GM18907 (cell line): ENCODE measurements at regions not wholly inside any gene's neighbourhood (a gene's known extent, or its start where the extent isn't known, plus 50 kb on each side); places are given as distances from the start of the nearest gene placed in this dataset.
"Not testable (repeated sequence)": the region's sequence is repeated elsewhere in the genome, so short reads cannot be mapped to it uniquely, and the experiment has no call there.

ENCODE experiments used
- ATAC-seq: cut with Tn5 transposase; IDR thresholded peaks from one replicate; pipeline ENCODE4 v1.9.1; 2021; ENCODE audit warnings: mild to moderate bottlenecking, moderate library complexity; ENCODE audit not compliant: unreplicated experiment

DNA sequence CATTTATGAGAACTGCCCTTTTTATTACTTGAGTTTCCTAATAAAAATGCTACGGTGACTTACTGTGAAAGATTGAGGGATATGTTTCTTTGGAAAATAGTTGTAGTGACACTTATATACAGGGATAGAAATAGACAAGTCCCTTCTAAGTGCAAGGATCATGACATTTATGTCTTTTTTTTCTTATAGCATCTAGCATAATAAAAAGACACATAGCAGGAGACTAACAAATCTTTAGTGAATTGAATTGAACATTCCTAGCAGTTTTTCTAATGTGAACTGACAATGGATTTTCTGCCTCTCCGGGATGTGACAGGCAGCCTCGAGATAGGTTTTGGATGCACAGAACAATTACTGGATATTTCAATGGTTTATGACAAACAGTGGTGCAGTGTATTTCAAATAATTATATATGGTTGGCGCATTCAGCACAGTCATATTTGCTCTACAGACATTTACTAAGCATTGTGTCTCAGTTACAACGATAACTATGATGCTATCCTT is 562.8 kb downstream of the ADCYAP1 start:
- no peak for ATAC-seq

DNA sequence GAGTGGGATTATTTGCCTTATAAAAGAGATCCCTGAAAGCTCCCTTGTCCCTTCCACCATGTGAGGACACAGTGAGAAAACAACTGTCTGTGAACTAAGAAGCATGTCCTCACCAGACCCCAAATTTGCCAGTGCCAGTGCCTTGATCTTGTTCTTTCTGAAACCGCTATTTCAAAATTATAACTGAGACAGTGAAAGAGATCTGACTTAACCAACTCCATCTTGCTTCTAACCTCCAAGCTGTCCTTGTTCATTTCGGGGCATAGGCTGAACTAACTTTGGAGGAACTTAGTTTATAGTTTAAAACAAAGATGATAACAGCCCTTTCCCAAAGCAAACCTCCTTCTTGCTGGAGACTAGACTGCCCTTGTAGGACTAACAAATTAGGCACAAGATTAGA is 563.9 kb downstream of the ADCYAP1 start:
- no peak for ATAC-seq

DNA sequence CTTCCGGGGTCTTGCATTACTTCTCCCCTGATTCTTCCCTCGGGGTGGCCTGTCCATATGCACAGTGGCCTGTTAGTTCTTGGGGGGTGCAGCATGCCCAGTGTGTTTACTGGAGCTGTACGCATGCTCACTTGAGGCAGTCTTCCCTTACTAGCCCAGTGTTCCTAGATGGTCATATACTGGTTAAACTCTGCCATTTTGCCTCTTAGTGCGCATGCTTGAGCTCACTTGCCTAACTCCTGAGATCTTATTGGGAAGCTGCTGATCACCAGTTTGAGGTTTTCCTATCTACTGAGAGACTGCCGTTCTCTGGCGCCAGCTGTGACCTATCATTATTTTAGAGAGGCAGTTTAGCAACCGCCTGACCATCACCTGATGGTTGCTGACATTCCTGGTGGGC is 571.2 kb downstream of the ADCYAP1 start:
- ATAC-seq = no peak

DNA sequence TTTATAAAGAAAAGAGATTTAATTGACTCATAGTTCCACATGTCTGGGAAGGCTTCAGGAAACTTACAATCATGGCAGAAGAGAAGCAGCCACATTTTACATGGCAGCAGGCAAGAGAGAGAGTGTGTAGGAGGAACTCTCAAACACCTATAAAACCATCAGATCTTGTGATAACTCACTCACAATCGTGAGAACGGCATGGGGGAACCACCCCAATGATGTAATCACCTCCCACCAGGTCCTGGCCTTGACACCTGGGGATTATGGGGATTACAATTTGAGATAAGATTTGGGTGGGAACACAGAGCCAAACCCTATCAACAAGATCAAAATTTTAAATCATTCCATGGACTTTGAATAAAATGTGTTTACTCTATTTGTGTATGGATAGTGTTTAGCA is 575.6 kb downstream of the ADCYAP1 start:
- no peak for ATAC-seq

DNA sequence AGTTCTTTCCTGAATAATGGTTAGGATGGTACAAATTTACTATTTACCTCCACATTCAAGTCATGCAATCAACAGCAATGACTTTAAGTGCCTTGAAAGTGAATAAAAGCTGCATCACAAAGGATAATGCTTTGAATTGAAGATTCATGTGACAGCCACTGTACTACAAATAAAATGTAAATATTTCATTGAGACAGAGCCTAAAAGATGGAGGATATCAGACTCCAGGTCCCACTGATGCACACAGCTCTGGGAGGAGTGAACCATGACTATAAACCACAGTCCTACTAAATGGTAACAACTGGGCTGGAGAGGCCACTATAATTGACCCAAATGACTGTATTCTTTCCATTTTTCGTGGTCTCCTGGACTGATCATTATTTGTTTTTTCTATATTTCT is 576.9 kb downstream of the ADCYAP1 start:
- no peak for ATAC-seq

DNA sequence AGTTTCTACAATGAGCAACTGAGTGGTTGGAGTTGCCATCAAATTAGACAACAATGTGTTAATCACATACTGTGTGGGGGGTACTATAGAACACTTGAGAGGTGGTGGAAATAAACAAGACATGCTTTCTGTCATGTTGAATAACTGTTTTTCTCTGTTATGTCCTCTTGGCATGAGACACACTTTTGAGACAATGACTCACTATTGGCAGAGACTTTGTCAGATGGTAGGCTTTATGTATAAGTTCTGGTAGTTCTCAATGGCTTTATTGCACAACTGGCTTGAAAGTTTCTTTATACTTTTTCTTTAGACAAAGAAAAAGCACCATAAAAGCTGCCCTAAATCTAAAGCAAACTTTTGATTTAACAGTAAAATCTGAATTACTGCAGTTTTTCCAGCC is 578.7 kb downstream of the ADCYAP1 start:
- ATAC-seq = no peak

DNA sequence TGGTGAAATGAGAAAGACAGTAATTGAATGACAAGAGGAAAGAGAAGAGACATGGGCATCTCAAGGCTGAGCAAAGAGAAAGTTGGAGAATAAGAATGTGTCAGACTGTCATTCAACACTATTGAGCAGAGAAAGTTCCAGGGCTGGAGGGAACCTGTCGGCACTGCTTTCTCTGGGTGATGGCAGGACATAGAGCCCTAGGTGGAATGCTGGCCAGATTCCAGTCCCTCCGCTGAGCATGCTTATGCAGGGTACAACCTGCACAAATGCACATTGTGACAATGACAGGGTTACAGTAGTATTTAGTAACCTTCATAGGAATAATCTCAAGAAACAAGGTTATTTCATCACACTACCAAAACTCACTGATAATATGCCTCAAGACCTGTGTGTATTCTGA is 582.8 kb downstream of the ADCYAP1 start:
- ATAC-seq = no peak

DNA sequence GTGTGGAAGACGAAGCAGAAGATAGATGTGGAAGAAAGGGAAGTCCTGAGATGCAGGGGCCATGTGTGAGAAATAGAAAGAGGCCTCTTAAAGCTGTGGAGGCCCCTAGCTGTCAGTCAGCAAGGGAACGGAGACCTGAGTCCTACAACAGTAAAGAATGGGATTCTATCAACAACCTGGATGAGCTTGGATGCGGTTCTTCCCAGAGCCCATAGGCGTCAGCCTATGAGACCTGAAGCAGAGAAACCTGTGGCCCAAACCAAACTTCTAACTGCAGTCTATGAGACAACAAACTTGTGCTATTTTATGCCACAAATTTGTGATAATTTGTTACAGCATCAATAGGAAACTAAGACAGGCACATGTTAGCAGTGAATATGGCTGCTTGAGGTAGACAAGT is 583.7 kb downstream of the ADCYAP1 start:
- no peak for ATAC-seq

DNA sequence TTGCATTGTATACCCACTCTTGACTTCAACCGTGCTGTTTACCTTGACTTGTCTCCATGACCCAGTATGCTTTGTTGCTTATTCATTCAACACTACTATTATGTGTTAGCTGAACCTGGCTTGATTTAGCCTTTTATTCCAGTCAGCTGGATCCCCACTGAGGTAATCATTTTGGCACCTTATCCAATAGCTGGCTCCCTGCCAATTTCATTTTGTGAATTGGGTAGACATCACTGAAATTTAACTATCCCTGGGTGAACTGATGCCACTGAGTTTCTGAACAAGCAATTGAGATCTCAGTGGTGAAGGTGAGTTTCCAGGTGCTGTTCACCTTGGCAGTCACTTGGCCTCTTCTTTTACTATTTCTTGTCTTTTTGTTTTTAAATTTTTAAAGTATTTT is 584.3 kb downstream of the ADCYAP1 start:
- ATAC-seq = no peak

DNA sequence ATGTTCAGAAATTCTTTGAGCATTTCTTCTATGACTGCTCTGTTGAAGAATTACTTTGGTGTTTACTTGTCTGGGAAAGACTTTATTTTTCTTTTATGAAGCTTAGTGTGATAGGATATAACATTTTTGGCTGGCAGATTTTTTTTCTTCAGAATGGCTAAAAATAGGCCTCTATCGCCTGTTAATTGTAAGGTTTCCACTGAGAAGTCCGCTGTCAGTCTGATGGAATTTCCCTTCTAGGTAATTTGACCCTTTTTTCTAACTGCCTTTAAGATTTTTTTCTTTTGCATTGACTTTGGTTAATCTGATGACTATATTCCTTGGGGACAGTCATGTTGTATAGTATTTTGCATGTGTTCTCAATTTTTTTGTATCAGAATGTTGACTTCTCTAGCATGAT is 590.7 kb downstream of the ADCYAP1 start:
- no peak for ATAC-seq

DNA sequence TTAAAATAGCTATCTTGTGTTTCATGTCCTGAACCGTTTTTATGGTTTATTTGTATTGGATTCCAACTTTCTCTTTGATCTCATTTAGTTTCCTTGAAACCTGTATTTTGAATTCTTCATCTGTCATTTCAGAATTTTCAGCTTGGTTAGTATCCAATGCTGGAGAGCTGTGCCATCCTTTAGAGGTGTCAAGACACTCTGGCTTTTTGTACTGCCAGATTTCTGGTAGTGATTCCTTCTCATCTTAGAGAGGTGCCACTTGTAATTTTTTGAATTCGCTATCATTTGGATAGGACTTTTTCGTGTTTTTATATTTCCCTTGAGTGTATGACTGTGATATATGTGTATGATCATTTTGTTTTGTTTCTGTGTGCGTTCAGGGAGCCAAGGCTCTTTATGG is 591.4 kb downstream of the ADCYAP1 start:
- no peak for ATAC-seq

DNA sequence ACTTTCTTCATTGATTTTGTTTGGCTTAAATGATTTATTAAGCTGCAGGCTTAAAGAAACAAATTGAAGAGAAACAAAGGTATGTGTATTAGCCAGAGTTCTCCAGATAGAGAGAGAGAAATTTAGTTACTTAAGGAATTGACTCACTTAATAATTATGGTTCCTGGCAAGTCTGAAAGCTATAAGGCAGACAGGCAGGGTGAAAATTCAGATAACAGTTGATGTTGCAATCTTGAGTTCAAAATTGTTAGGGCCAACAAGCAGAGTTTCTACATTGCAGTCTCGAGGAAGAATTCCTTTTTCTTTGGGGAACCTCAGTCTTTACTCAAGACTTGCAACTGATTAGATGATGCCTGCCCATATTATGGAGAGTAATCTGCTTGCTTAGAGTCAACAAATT is 593.5 kb downstream of the ADCYAP1 start:
- ATAC-seq = no peak

DNA sequence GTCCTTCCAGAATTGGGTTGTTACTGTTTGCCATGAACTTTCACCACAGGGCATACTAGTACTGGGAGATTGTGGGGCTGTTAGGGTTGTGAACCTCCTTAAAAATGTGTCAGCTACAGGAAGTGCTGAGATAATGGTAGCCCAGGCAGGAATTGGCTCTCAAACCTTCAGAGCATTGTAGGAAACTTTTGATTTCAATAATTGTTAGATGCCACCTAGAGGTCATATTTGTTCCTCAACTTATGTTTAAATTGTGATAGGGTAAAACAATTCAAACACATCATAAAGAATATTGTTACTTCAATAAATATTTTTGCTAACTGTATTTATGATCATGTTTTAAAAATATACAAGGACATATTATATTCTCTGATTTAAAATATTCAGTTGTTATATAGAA is 594.6 kb downstream of the ADCYAP1 start:
- ATAC-seq = no peak

DNA sequence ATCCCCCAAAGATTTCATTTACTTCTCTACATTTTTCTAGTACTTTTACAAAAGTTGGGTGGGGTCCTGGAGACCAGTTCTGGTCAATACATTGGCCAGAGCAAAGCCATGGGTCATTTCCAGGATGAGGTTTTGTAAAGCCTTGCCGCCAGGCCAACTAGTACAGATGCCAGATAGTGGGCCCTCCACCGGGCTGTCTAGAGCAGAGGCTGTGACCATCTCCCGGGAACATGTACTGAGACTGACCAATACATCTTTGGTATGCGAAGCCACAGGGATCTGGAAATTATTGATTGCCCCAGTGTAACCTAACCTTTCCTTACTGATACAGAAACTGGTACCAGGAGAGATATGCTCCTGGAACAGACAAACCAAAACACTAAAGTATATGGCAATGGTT is 599.2 kb downstream of the ADCYAP1 start:
- no peak for ATAC-seq

DNA sequence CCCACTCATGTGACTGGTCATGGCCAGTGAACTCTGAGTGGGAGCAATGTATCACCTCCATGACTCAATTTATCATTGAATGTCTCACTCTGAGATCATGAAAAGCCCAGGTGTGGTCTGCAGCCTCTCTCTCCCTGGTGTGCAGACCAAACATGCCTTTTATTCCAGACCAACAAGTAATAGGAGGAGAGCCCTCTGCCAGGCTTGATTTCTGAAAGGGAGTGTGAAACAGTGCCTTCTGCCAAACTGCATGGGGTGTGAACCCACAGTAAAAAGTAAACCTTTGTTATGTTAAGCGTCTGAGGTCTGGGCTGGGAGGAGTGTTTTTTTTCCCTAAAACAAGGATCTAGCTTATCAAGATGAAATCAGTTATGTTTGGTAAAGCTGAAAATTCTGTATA is 601.2 kb downstream of the ADCYAP1 start:
- no peak for ATAC-seq

DNA sequence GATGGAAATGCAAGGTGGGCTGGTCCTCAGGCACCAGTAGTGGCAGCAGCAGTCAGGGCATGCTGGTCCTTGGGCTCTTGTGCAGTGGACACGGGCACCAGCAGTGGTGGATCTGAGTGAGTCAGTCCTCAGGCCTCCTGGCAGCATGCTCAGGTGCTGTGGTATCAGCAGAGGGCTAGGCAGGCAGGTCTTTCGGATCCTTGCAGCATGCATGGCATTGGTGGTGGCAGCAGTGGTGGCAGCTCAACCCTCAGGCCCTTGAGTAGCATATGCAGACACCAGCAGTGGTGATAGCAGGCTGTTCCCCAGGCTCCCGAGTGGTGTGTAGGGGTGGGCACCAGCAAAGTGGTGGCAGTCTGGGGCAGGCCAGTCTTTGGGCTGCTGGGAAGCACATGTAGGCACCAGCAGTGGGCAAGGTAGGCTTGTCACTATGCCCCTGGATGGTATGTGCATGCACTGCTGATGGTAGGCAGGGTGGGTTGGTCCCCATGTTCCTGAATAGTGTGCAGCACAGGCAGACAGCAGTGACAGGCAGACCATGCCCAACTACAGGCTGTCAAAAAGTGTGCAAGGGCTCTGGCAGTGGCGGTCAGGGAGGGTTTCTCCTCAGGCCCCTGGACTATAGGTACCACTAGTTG is 606.0 kb downstream of the ADCYAP1 start:
- ATAC-seq = no peak

DNA sequence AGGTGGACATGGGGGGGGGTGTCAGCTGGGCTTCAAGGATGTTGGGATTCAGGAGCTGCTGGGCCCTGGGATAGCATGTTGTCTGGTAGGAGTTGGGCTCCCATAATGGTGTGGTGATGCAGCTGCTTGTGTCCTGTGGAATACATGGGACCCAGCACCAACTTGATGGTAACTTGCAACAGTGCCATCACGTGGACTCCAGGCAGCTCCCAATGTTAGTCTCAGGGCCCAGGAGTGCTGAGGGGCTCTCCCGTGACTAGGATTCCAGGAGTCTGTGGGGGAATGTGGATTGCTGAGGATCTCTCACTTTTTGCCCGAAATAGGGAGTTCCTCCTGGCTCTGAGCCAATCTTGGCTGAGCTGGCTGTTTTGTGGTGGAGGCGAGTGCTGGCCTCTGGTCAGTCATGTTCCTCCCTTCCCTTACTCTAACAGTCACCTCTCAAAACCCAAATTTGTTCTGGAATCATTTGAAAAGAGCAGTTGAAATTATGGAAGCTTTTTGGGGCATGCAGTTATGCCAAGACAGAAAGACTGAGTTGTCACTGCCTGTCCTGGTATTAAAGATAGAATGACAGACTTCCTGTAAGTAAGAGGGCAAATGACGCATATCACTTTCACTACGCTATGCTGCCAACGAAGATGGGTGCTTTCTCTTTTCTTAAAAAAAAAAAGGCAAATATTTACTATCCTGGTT is 607.1 kb downstream of the ADCYAP1 start:
- ATAC-seq = no peak

DNA sequence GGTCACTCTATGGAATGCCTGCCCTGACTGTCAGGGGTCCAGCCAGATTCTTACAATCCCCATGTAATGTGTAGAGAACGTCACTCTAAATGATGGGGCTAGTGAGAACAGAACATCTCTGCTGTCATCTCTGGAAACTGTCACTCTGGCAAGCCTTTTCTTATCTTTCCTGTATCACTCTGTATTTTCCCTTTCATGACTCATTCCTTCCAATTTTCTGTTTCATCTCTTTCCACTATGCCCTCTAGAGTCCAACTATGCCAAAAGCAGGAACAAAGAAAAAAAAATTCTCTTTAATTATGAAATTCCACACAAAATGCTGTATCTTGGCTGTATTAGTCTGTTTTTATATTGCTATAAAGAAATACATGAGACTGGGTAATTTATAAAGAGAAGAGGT is 608.8 kb downstream of the ADCYAP1 start:
- no peak for ATAC-seq

DNA sequence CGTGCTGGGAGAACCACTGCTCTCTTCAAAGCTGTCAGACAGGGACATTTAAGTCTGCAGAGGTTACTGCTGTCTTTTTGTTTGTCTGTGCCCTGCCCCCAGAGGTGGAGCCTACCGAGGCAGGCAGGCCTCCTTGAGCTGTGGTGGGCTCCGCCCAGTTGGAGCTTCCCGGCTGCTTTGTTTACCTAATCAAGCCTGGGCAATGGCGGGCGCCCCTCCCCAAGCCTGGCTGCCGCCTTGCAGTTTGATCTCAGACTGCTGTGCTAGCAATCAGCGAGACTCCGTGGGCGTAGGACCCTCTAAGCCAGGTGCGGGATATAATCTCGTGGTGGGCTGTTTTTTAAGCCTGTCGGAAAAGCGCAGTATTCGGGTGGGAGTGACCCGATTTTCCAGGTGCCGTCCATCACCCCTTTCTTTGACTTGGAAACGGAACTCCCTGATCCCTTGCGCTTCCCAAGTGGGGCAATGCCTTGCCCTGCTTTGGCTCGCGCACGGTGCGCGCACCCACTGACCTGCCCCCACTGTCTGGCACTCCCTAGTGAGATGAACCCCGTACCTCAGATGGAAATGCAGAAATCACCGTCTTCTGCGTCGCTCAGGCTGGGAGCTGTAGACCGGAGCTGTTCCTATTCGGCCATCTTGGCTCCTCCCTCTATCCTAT is 617.0 kb downstream of the ADCYAP1 start:
- not testable (repeated sequence) for ATAC-seq

DNA sequence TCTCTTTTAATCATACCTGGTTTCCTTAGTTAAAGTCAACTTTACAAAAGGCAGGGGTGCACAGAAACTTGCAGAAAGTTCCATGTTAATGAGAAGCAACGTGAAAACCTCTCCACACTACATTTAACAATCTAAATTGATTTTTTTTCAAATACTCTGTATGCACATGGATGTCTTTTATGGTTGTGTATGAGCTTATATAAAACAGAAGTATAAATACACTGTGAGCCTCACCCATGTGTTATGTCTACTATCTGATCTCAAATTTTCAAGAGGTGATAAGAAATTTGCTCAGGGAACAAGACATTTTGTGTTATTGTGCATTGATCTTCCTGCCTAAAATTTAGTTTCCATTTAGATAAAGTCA is 617.6 kb downstream of the ADCYAP1 start:
- no peak for ATAC-seq

DNA sequence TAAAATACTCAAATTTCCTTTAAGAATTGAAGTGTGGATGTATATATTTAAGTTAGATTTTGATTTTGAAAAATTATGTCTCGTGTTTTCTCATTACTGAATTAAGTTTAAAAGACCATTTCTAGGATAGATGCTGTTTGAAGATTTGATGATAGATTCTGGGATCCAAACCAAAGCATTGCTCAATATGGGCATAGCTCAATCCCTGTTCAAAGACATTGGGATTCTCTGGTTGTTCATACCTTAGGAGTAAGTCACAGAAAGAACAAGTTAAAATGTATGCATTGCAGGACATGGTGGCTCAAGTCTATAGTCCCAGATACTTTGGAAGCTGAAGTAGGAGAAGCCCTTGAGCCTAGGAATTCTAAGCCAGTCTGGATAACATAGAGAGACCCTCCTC is 622.3 kb downstream of the ADCYAP1 start:
- ATAC-seq = no peak

DNA sequence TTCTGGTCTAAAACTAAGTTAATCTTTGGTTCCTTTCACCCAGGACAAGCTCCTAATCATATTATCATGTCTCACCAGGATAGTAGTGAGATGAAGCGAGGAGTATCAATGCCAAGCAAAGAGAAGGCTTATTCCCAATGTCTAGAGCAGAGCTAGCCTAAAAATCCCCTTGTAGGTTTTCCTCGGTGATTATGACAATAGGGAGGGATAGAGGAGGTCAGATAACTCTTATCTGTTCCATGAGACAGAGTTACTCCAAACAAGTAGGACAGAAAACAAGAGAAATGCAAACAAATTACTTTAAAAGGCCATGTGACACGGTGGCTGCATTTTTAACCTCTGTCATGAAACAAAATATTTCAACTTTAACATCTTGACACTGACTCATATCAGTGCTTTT is 623.1 kb downstream of the ADCYAP1 start:
- no peak for ATAC-seq
